ENCODE measurements at regions not wholly inside any gene's neighbourhood (a gene's known extent, or its start where the extent isn't known, plus 50 kb on each side); places are given as distances from the start of the nearest gene placed in this dataset.

DNA sequence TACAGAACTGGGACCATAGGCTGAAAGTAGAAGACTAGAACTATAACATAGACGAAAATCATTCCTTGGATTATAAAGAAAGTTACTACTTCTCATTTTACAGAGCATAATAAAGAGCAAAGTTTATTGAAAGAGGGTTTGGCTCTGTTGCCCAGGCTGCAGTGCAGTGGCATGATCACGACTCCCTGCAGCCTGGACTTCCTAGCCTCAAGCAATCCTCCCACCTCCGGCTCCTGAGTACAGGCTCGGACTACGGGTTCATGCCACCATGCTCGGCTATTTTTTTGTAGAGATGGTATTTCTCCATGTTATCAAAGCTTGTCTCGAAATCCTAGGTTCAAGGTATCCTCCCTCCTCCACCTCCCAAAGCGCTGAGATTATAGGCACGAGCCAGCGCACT, 190.1 kb upstream of the FOXG1 start:
- no peak for ATAC-seq (ENCODE audit: insufficient read depth, low FRiP score)
- Histone ChIP-seq H3K4me1 (ENCODE audit: control insufficient read depth in 5 of 5, insufficient read depth in 5 of 5, low read length in 5 of 5) (no peaks in the 10 kb centered on the region), H3K9ac (ENCODE audit: insufficient read depth in 1 of 2, low read length in 2 of 2) (no peak overlapping the region), H3K4me3 (no peak overlapping the region), H3K27ac (ENCODE audit: low read depth in 1 of 2, low read length in 1 of 2) (no peak overlapping the region), H3K9me3 (ENCODE audit: control insufficient read depth in 4 of 4, insufficient read depth in 3 of 4, low read length in 3 of 4) (peaks cover 0 to 5% (median 0%) of the 10 kb centered on the region in 4 donors), H3K27me3 (ENCODE audit: control insufficient read depth in 3 of 3, insufficient read depth in 3 of 3, low read length in 2 of 3) (no peaks in the 10 kb centered on the region), H3K36me3 (ENCODE audit: control insufficient read depth in 4 of 4, insufficient read depth in 4 of 4, low read length in 4 of 4) (no peaks in the 10 kb centered on the region)
- TF ChIP-seq, protein P1, sequence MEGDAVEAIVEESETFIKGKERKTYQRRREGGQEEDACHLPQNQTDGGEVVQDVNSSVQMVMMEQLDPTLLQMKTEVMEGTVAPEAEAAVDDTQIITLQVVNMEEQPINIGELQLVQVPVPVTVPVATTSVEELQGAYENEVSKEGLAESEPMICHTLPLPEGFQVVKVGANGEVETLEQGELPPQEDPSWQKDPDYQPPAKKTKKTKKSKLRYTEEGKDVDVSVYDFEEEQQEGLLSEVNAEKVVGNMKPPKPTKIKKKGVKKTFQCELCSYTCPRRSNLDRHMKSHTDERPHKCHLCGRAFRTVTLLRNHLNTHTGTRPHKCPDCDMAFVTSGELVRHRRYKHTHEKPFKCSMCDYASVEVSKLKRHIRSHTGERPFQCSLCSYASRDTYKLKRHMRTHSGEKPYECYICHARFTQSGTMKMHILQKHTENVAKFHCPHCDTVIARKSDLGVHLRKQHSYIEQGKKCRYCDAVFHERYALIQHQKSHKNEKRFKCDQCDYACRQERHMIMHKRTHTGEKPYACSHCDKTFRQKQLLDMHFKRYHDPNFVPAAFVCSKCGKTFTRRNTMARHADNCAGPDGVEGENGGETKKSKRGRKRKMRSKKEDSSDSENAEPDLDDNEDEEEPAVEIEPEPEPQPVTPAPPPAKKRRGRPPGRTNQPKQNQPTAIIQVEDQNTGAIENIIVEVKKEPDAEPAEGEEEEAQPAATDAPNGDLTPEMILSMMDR (IDR thresholded peaks at IDR 0.05; ENCODE audit: control extremely low read depth, extremely low read depth) = no peak
- DNase-seq = no peak
- 83 to 84% methylated on average over 10 of the region's 10 CpGs for WGBS, 2 donors

DNA sequence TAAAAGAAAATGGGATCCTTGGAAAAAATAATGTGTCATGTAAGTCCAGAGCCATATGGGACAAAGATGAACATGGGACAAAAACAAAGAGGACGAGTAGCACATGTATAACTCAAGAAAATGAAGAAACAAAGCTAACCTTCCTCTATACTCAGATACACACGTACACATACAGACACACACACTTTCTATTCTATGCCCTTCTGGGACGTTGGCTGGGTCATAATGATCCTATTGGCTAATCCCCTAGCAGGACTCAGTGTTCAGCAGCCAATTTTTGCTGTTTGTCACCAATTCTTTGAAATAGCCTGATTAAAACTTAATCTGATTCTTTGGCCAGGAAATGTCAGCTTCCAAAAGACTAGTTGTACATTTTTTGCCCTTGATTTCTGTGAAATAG, 189.4 kb upstream of the FOXG1 start:
- TF ChIP-seq, protein P1 (IDR thresholded peaks at IDR 0.05; ENCODE audit: control extremely low read depth, extremely low read depth) = no peak
- no peaks in the 10 kb centered on the region for H3K27me3 ChIP-seq (ENCODE audit: control insufficient read depth in 3 of 3, insufficient read depth in 3 of 3, low read length in 2 of 3)
- no peak overlapping the region for H3K4me3 ChIP-seq
- H3K36me3 ChIP-seq (ENCODE audit: control insufficient read depth in 4 of 4, insufficient read depth in 4 of 4, low read length in 4 of 4) = no peaks in the 10 kb centered on the region
- ATAC-seq (ENCODE audit: insufficient read depth, low FRiP score) = no peak
- H3K4me1 ChIP-seq (ENCODE audit: control insufficient read depth in 5 of 5, insufficient read depth in 5 of 5, low read length in 5 of 5) = no peaks in the 10 kb centered on the region
- DNase-seq = no peak
- H3K27ac ChIP-seq (ENCODE audit: low read depth in 1 of 2, low read length in 1 of 2) = no peak overlapping the region
- WGBS, 2 donors = 57 to 60% methylated on average over 3 of the region's 3 CpGs
- peaks cover 0 to 3% (median 0%) of the 10 kb centered on the region in 4 donors for H3K9me3 ChIP-seq (ENCODE audit: control insufficient read depth in 4 of 4, insufficient read depth in 3 of 4, low read length in 3 of 4)
- no peak overlapping the region for H3K9ac ChIP-seq (ENCODE audit: insufficient read depth in 1 of 2, low read length in 2 of 2)

DNA sequence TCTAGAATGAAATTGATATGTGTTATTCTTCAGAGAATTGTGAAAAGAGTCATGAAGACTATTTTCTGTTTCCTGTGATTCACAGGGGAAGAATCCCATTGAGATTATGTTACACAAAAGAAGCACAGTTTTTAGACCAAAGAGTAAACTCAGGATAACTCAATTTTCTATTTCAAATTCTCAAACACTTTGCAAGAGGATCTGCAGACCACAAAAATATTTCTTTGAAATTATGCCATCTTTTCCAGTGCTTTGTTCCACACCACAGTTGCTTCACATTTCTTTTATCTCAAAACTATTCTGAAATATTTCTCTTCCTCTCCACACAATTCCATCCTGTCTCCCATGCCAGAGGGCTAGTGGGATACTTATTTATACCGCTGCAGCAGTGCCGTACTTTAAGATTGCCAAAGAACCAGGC, 188.9 kb upstream of the FOXG1 start:
- Histone ChIP-seq H3K4me1 (ENCODE audit: control insufficient read depth in 5 of 5, insufficient read depth in 5 of 5, low read length in 5 of 5) (no peaks in the 10 kb centered on the region), H3K36me3 (ENCODE audit: control insufficient read depth in 4 of 4, insufficient read depth in 4 of 4, low read length in 4 of 4) (no peaks in the 10 kb centered on the region), H3K27ac (ENCODE audit: low read depth in 1 of 2, low read length in 1 of 2) (no peak overlapping the region), H3K9ac (ENCODE audit: insufficient read depth in 1 of 2, low read length in 2 of 2) (no peak overlapping the region), H3K27me3 (ENCODE audit: control insufficient read depth in 3 of 3, insufficient read depth in 3 of 3, low read length in 2 of 3) (no peaks in the 10 kb centered on the region), H3K4me3 (no peak overlapping the region), H3K9me3 (ENCODE audit: control insufficient read depth in 4 of 4, insufficient read depth in 3 of 4, low read length in 3 of 4) (no peaks in the 10 kb centered on the region)
- no peak for DNase-seq
- WGBS, 2 donors = 74 to 91% methylated on average over 2 of the region's 2 CpGs
- TF ChIP-seq, protein P1 (IDR thresholded peaks at IDR 0.05; ENCODE audit: control extremely low read depth, extremely low read depth) = no peak
- no peak for ATAC-seq (ENCODE audit: insufficient read depth, low FRiP score)

DNA sequence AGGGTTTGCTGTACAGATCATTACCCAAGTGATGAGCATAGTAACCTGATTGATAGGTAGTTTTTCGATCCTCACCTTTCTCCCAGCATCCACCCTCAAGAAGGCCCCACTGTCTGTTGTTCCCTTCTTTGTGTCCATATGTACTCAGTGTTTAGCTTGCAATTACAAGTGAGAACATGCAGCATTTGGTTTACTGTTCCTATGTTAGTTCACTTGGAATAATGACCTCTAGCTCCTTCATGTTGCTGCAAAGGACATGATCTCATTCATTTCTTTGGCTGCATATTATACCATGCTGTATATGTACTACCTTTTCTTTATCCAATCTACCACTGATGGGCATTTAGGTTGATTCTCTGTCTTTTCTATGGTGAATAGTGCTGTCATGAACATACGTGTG, 181.6 kb upstream of the FOXG1 start:
- WGBS, 2 donors = 74 to 89% methylated on average over 2 of the region's 2 CpGs
- DNase-seq = no peak
- Histone ChIP-seq H3K4me1 (ENCODE audit: control insufficient read depth in 5 of 5, insufficient read depth in 5 of 5, low read length in 5 of 5) (no peaks in the 10 kb centered on the region), H3K9me3 (ENCODE audit: control insufficient read depth in 4 of 4, insufficient read depth in 3 of 4, low read length in 3 of 4) (no peaks in the 10 kb centered on the region), H3K27me3 (ENCODE audit: control insufficient read depth in 3 of 3, insufficient read depth in 3 of 3, low read length in 2 of 3) (no peaks in the 10 kb centered on the region), H3K9ac (ENCODE audit: insufficient read depth in 1 of 2, low read length in 2 of 2) (no peak overlapping the region), H3K27ac (ENCODE audit: low read depth in 1 of 2, low read length in 1 of 2) (no peak overlapping the region), H3K36me3 (ENCODE audit: control insufficient read depth in 4 of 4, insufficient read depth in 4 of 4, low read length in 4 of 4) (no peaks in the 10 kb centered on the region), H3K4me3 (no peak overlapping the region)
- TF ChIP-seq, protein P1 (IDR thresholded peaks at IDR 0.05; ENCODE audit: control extremely low read depth, extremely low read depth) = no peak
- no peak for ATAC-seq (ENCODE audit: insufficient read depth, low FRiP score)

Data from lung (tissue), 11 donors.